Naive B cell (primary cell): ENCODE measurements at regions not wholly inside any gene's neighbourhood (a gene's known extent, or its start where the extent isn't known, plus 50 kb on each side); places are given as distances from the start of the nearest gene placed in this dataset.
"Not testable (repeated sequence)": the region's sequence is repeated elsewhere in the genome, so short reads cannot be mapped to it uniquely, and the experiment has no call there.

ENCODE experiments used
- ATAC-seq, 2 donors: fragments of 150-1000 bp; cut with Tn5 transposase; 2 replicates each; pipeline ENCODE4 v1.10.0; 2021; ENCODE audit warnings: low read depth in 2 of 2, mild to moderate bottlenecking in 2 of 2, moderate library complexity in 2 of 2
- DNase-seq: peaks from one replicate; pipeline ENCODE4 v3.0.0; 2022
- H3K27ac Mint-ChIP-seq, 6 donors: one replicate each; pipeline ENCODE4 v1.8.0; 2020 to 2022; ENCODE audit warnings: mild to moderate bottlenecking in 6 of 6, mixed read lengths in 6 of 6, moderate library complexity in 5 of 6, inconsistent platforms in 2 of 6
- H3K27me3 Mint-ChIP-seq, 3 donors: one replicate each; pipeline ENCODE4 v1.8.0; 2021 to 2022; ENCODE audit warnings: mixed read lengths in 3 of 3, mild to moderate bottlenecking in 1 of 3
- H3K36me3 Mint-ChIP-seq, 2 donors: one replicate each; pipeline ENCODE4 v1.8.0; 2020 to 2022; ENCODE audit warnings: mixed read lengths in 2 of 2, inconsistent platforms in 1 of 2, mild to moderate bottlenecking in 1 of 2
- H3K4me1 Mint-ChIP-seq, 3 donors: one replicate each; pipeline ENCODE4 v1.8.0; 2020 to 2022; ENCODE audit warnings: mixed read lengths in 3 of 3, inconsistent platforms in 1 of 3, mild to moderate bottlenecking in 1 of 3, moderate library complexity in 1 of 3
- H3K4me3 Mint-ChIP-seq, 8 donors: one replicate each; pipeline ENCODE4 v1.8.0; 2020 to 2022; ENCODE audit warnings: mild to moderate bottlenecking in 8 of 8, mixed read lengths in 8 of 8, moderate library complexity in 8 of 8, inconsistent platforms in 2 of 8
- H3K9me3 Mint-ChIP-seq, 7 donors: one replicate each; pipeline ENCODE4 v1.8.0; 2020 to 2022; ENCODE audit warnings: mixed read lengths in 7 of 7, mild to moderate bottlenecking in 5 of 7, inconsistent platforms in 2 of 7, moderate library complexity in 1 of 7

DNA sequence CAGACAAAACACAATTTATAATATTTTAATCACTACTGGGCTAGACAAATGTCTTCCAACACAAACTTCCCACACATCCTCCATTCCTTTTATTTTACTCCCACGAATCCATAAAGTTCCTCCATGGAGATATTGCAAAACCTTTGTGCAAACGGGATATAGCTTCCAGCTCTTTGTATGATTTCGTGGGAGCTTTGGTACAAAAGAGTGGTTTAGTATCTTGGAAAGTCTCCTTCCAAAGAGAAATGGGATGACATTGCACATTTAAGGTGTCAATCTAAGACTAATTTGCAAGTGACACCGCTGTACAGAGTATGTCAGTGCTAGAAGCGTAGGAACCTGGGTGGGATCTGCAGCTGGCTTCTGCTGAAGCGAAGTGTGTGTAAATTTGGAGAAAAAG lies 455.2 kb upstream of the RUNX1 start:
- H3K4me3 Mint-ChIP-seq, result no peak overlapping the region
- H3K27me3 Mint-ChIP-seq, result peaks cover 9 to 27% (median 11%) of the 10 kb centered on the region in 3 donors
- ATAC-seq, result no peak
- peak overlapping the region in 1 of 6 donors; percentile 36 for H3K27ac Mint-ChIP-seq
- DNase-seq, result no peak
- H3K9me3 Mint-ChIP-seq, result peaks cover 0 to 5% (median 0%) of the 10 kb centered on the region in 7 donors
- peaks cover 11 to 19% (median 12%) of the 10 kb centered on the region in 3 donors for H3K4me1 Mint-ChIP-seq
- H3K36me3 Mint-ChIP-seq, result peaks cover 0 to 13% of the 10 kb centered on the region in 2 donors

DNA sequence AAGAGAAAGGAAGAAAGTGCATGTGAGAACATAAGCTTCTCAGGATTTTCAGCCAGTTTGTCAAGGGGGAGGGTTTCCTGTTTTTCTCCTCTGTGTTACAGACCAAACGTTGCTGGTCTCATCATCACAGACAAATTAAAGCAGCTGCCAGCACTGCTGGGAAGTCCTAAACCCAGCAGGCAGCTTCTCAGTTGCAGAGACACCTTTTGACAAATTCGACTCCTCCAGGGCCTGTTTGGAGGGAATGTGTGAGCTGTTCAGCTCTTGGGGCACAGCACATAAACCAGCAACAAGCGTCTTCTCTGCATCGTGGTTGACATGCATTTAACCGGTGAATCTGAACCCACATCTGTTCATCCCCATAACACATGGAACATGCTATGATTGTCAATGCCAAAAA lies 454.6 kb upstream of the RUNX1 start:
- Mint-ChIP-seq H3K27ac (peak overlapping the region in 1 of 6 donors; percentile 84), H3K9me3 (peaks cover 0 to 5% (median 0%) of the 10 kb centered on the region in 7 donors), H3K4me1 (peaks cover 11 to 19% (median 12%) of the 10 kb centered on the region in 3 donors), H3K4me3 (peak overlapping the region in 4 of 8 donors; percentile 13 to 79 (median 32)), H3K36me3 (peaks cover 0 to 13% of the 10 kb centered on the region in 2 donors), H3K27me3 (peaks cover 9 to 27% (median 11%) of the 10 kb centered on the region in 3 donors)
- no peak for ATAC-seq
- no peak for DNase-seq

DNA sequence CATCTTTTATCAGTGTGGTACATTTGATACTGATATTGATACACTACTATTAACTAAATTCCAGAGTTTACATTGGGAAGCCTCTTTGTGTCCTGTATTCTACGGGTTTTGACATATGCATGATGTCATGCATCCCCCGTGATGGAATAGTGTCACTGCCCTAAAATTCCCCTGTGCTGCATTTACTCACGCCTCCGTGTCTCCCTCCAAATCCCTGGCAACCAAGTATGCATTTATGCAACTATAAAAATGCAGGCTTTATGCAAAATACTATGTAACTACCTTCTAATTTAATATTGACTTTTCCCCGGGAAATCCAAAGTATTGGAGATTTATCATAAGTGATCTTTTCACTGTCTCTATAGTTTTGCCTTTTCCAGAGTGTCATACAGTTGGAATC lies 453.7 kb upstream of the RUNX1 start:
- DNase-seq (no peak), ATAC-seq (no peak)
- H3K27ac Mint-ChIP-seq, result peak overlapping the region in 1 of 6 donors; percentile 8
- H3K36me3 Mint-ChIP-seq, result peaks cover 0 to 13% of the 10 kb centered on the region in 2 donors
- H3K27me3 Mint-ChIP-seq, result peaks cover 9 to 27% (median 11%) of the 10 kb centered on the region in 3 donors
- H3K9me3 Mint-ChIP-seq, result peaks cover 0 to 5% (median 0%) of the 10 kb centered on the region in 7 donors
- peaks cover 11 to 19% (median 12%) of the 10 kb centered on the region in 3 donors for H3K4me1 Mint-ChIP-seq
- no peak overlapping the region for H3K4me3 Mint-ChIP-seq

DNA sequence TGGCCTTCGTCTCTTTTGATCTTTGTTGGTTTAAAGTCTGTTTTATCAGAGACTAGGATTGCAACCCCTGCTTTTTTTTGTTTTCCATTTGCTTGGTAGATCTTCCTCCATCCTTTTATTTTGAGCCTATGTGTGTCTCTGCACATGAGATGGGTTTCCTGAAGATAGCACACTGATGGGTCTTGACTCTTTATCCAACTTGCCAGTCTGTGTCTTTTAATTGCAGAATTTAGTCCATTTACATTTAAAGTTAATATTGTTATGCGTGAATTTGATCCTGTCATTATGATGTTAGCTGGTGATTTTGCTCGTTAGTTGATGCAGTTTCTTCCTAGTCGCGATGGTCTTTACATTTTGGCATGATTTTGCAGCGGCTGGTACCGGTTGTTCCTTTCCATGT lies 448.4 kb upstream of the RUNX1 start:
- Mint-ChIP-seq H3K36me3 (peaks cover 0 to 13% of the 10 kb centered on the region in 2 donors), H3K27me3 (peaks cover 0 to 20% (median 9%) of the 10 kb centered on the region in 3 donors)
- ATAC-seq, H3K4me3 Mint-ChIP-seq, H3K4me1 Mint-ChIP-seq, H3K9me3 Mint-ChIP-seq, DNase-seq, H3K27ac Mint-ChIP-seq: not testable (repeated sequence)

DNA sequence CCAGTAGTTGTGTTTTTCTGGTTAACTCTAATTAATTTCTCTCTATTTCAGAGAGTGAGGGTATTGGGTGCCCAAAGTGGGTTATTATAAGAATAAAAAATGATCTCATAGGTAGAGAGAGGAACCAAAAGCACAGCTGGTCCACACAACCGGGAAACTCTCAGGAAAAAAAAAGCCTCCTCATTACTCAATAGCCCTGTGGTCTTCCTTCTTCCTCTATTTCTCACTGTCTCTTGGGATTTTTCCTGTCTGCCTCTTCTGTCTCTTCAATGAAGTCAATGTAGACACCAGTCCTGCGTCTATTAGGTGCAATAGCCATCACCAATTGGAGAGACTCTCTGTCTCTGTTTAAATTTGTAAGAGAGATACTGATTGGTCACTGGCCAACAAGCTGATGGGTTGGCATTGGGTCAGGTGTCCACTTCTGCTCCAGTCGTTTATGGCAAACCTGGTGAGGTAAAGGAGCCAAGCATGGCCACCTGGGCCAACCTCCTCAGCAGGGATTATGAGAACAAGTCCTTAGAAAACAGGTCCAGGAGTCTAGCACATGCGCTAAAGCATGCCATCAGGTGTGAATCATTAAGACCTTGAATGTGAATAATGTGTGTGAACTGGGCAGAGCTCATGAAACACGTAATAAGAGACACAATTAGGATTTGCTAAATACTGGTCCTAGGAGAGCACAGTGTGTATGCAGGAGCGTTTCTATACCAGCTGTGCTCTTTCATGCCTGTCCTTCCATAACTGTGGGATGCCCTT lies 443.0 kb upstream of the RUNX1 start:
- Mint-ChIP-seq H3K4me3 (peak overlapping the region in 1 of 8 donors; percentile 4), H3K36me3 (no peaks in the 10 kb centered on the region), H3K27me3 (peaks cover 6 to 12% (median 10%) of the 10 kb centered on the region in 3 donors)

DNA sequence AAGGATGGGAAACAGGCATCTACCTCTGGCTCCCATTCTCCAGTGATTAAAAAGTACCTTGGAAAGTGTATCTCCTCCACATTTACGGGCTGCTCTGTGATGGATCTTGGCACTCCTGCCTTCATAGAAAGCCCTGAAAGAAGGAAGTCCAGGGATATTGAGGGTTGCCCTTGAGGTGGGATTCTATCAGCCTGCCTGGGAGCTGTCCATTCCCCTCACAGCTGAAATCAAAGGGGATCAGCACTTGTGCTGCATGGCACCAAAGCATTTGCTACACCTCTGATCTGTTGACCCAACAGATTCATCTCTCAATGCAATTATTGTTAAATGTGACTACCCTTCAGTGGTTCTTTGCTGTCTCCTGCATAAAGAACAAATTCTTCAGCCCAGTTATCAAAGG lies 442.0 kb upstream of the RUNX1 start:
- Mint-ChIP-seq H3K9me3 (peaks cover 0 to 2% (median 0%) of the 10 kb centered on the region in 7 donors), H3K4me1 (no peaks in the 10 kb centered on the region), H3K27me3 (peaks cover 6 to 13% (median 12%) of the 10 kb centered on the region in 3 donors), H3K27ac (peak overlapping the region in 1 of 6 donors; percentile 41), H3K36me3 (no peaks in the 10 kb centered on the region), H3K4me3 (no peak overlapping the region)
- ATAC-seq, result no peak
- DNase-seq, result no peak

More for the DNA sequence above, 443.0 kb upstream of the RUNX1 start:
- no peak for DNase-seq
- Mint-ChIP-seq H3K9me3 (peaks cover 0 to 2% (median 0%) of the 10 kb centered on the region in 7 donors), H3K27ac (peak overlapping the region in 1 of 6 donors; percentile 2), H3K4me1 (no peaks in the 10 kb centered on the region)
- ATAC-seq, result no peak

DNA sequence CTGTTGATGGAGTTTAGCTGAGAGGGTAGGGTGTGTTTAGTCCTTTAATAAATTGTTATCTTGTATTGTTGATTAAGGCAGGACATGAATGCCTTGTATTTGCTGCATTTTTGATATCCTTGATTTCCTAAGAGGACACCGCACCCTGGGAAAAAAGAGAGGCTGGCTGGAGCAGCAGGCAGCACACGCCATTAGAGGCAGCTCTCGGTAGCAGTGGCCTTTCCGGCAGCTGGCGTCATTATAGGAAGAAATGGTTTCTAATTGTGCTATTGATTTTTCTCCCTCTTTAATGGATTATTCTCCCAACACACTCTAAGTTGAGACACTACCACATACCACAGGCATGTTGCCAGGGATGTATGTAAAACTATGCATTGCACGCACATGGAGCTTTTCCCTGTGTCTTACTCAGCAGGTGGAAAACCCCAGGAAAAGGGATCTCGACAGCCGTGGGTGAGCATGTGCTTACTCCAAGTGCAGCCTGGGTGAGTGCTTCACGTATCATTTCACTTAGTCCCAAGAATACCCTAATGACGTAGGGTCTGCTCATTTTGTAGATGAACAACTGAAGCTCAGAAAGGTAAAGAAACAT lies 440.4 kb upstream of the RUNX1 start:
- Mint-ChIP-seq H3K36me3 (no peaks in the 10 kb centered on the region), H3K9me3 (peaks cover 0 to 2% (median 0%) of the 10 kb centered on the region in 7 donors), H3K4me3 (no peak overlapping the region), H3K27me3 (peaks cover 18 to 25% (median 20%) of the 10 kb centered on the region in 3 donors), H3K27ac (no peak overlapping the region), H3K4me1 (no peaks in the 10 kb centered on the region)
- ATAC-seq, result no peak
- DNase-seq, result no peak

DNA sequence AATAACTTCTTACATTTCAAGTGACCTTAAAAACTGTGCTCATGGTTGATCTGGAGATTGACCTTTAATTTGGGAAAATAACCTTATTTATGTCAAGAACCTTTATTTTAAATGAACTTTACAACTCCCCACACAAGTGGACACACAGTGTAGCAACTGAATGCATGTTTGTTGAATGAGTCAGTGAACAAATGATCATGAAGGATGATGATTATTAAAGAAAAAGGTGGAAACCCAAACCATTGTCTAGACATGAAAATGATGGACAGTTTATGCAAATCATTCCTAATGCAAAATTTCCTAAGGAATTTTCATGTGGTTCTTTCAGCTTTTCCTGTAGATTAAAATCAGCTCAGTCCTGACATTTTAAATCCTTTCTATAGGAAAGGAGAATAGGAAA lies 439.8 kb upstream of the RUNX1 start:
- no peak for ATAC-seq
- Mint-ChIP-seq H3K9me3 (peaks cover 0 to 2% (median 0%) of the 10 kb centered on the region in 7 donors), H3K36me3 (no peaks in the 10 kb centered on the region), H3K27ac (no peak overlapping the region), H3K4me3 (no peak overlapping the region), H3K27me3 (peaks cover 20 to 30% (median 23%) of the 10 kb centered on the region in 3 donors), H3K4me1 (no peaks in the 10 kb centered on the region)
- DNase-seq, result no peak

DNA sequence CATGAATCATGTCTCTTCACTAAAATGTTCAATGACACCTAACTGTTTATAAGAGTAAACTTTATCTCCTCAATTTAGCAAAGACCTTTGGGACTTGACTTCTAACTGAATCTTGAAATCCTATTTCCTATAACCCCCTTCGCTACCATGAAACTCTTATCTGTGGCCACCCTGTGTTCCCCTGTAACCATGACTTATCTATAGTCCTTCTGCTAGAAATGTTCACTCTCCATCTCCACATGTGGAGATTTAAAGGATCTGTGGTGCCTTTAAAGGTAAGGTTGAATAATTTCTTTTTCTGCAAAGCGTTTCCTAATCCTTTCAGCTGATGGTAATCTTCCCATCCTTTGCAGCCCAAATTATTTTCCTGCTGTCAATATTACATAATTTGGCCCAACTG lies 436.3 kb upstream of the RUNX1 start:
- peak overlapping the region in 1 of 6 donors; percentile 10 for H3K27ac Mint-ChIP-seq
- no peak overlapping the region for H3K4me3 Mint-ChIP-seq

DNA sequence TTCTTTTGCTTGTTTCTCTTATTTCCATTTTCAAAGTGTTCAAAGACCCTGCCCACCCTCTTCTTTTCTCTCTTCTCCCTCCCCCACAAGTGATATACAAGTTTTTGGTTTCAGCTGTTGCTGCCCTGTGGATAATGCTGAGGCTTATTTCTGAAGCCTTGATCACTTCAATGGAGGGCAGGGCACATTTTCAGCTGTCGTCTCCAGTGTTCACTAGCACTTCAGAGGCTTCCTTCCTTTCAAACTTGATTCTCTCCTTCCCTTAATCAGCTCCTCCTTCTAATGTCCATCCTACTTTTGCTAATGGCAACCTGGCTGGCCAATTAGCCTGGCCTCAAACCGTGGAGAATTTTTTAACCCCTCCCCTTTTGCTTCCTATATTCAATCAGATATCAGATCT lies 435.7 kb upstream of the RUNX1 start:
- ATAC-seq (no peak), DNase-seq (no peak)
- Mint-ChIP-seq H3K27ac (peak overlapping the region in 2 of 6 donors; percentile 10 to 25), H3K9me3 (peaks cover 2 to 5% (median 4%) of the 10 kb centered on the region in 7 donors), H3K4me1 (no peaks in the 10 kb centered on the region), H3K4me3 (no peak overlapping the region), H3K27me3 (peaks cover 10 to 21% (median 18%) of the 10 kb centered on the region in 3 donors), H3K36me3 (peaks cover 0 to 5% of the 10 kb centered on the region in 2 donors)

More for the DNA sequence above, 436.3 kb upstream of the RUNX1 start:
- no peak for DNase-seq
- ATAC-seq, result no peak
- Mint-ChIP-seq H3K9me3 (peaks cover 0 to under 1% (median 0%) of the 10 kb centered on the region in 7 donors), H3K4me1 (no peaks in the 10 kb centered on the region), H3K27me3 (peaks cover 12 to 19% (median 18%) of the 10 kb centered on the region in 3 donors), H3K36me3 (no peaks in the 10 kb centered on the region)

DNA sequence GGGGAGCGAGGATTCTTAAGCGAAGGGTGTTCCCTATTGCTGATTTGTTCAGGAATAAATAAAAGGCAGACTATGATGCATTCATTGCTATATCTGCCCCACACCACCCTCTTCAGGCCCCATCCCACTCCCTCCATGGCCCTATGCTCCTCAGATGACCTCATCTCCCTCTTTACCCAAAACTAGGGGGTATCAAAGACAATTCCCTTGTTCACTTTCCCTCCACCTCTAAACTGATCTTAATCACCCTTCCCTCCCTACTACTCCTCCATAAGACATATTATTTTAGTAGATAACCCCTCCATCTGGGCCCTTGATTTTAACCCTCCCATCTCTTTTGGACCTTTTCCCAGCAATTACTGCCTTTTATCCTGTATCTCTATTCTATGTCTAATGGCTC lies 434.9 kb upstream of the RUNX1 start:
- no peaks in the 10 kb centered on the region for H3K4me1 Mint-ChIP-seq
- H3K4me3 Mint-ChIP-seq, result no peak overlapping the region
- DNase-seq, result no peak
- no peak for ATAC-seq
- H3K27ac Mint-ChIP-seq, result peak overlapping the region in 1 of 6 donors; percentile 12
- H3K36me3 Mint-ChIP-seq, result peaks cover 7 to 13% of the 10 kb centered on the region in 2 donors
- H3K9me3 Mint-ChIP-seq, result peaks cover 5 to 13% (median 10%) of the 10 kb centered on the region in 7 donors
- H3K27me3 Mint-ChIP-seq, result peaks cover 10 to 29% (median 18%) of the 10 kb centered on the region in 3 donors

DNA sequence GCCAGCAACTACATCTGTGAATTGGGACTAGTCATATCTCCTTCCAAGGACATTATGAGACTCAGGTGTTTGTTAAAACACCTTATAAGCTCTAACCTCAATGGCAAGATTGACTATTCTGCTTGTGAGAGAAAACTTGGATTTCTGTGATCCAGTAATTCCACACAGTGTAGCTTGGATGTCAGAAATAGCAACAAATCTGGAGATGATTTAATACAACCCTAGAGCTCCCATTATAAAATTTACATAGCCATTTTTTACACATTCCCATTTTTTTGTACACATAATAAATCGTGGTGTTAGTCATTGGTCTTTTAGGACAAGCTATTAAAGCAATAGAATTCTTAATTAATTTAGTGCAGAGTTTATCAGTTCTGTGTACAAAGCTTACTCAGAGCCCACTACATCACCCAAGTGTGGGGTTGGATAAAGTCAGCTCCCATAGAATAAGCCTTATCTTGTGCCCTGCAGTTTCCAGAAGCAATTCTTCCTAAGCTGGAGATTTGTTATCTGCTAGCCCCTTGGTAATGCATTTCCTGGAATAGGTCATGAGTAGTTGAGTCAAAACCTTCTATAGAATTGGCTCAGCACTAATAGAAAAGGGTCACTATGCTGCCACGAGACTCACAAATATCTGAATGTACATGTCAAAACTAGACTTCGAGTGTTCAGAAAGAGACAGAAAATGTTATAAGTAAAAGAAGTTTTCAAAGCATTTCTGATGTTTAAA lies 434.0 kb upstream of the RUNX1 start:
- DNase-seq (no peak), ATAC-seq (no peak)
- no peak overlapping the region for H3K4me3 Mint-ChIP-seq
- peaks cover 10 to 31% (median 18%) of the 10 kb centered on the region in 3 donors for H3K27me3 Mint-ChIP-seq
- peaks cover 5 to 17% (median 10%) of the 10 kb centered on the region in 7 donors for H3K9me3 Mint-ChIP-seq
- peaks cover 11 to 15% of the 10 kb centered on the region in 2 donors for H3K36me3 Mint-ChIP-seq
- no peak overlapping the region for H3K27ac Mint-ChIP-seq
- peaks cover 0 to 9% (median 0%) of the 10 kb centered on the region in 3 donors for H3K4me1 Mint-ChIP-seq

DNA sequence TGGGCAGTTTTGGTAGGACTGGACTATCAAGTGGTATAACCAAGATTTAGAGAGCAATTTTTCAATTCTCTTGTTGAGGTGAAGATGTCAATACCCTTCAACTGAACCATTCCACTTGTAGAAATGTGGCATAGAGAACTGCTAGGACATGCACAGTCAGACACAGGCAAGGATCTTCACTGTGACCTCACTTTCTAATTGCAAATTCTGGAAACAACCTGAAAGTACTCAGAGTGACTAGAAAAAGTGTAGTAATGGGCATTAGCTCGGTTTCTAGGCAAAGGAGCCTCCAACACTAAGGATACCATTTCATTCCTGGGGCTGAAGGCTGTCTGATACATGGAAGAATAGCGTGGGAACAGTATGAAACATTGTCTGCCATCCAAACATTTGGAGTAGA lies 433.0 kb upstream of the RUNX1 start:
- H3K36me3 Mint-ChIP-seq, result peaks cover 11 to 15% of the 10 kb centered on the region in 2 donors
- peaks cover 0 to 10% (median 0%) of the 10 kb centered on the region in 3 donors for H3K4me1 Mint-ChIP-seq
- no peak for DNase-seq

More for the DNA sequence above, 433.0 kb upstream of the RUNX1 start:
- ATAC-seq, result no peak
- Mint-ChIP-seq H3K27ac (no peak overlapping the region), H3K27me3 (peaks cover 10 to 31% (median 18%) of the 10 kb centered on the region in 3 donors), H3K9me3 (peaks cover 5 to 17% (median 10%) of the 10 kb centered on the region in 7 donors), H3K4me3 (no peak overlapping the region)
